ENCODE measurements at regions not wholly inside any gene's neighbourhood (a gene's known extent, or its start where the extent isn't known, plus 50 kb on each side); places are given as distances from the start of the nearest gene placed in this dataset.

DNA sequence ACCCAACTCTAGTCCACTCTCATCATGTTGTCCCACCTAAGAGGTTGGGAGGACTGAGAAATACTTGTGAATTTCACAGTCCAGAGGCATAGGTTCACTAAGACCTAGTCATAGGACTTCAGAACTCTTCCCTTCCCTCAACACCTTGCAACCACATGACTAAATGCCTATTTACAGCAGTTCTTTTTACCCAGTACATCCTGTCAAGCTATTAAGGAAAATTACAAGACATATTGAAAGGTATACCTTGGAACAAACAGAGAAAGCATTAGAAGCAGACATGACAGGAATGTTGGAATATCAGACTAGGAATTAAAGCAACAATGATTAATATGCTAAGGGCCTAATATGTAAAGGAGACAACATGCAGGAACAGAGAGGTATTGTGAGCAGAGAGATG, 563.8 kb upstream of the LRRC4C start (continued):
- TF ChIP-seq, protein P1, sequence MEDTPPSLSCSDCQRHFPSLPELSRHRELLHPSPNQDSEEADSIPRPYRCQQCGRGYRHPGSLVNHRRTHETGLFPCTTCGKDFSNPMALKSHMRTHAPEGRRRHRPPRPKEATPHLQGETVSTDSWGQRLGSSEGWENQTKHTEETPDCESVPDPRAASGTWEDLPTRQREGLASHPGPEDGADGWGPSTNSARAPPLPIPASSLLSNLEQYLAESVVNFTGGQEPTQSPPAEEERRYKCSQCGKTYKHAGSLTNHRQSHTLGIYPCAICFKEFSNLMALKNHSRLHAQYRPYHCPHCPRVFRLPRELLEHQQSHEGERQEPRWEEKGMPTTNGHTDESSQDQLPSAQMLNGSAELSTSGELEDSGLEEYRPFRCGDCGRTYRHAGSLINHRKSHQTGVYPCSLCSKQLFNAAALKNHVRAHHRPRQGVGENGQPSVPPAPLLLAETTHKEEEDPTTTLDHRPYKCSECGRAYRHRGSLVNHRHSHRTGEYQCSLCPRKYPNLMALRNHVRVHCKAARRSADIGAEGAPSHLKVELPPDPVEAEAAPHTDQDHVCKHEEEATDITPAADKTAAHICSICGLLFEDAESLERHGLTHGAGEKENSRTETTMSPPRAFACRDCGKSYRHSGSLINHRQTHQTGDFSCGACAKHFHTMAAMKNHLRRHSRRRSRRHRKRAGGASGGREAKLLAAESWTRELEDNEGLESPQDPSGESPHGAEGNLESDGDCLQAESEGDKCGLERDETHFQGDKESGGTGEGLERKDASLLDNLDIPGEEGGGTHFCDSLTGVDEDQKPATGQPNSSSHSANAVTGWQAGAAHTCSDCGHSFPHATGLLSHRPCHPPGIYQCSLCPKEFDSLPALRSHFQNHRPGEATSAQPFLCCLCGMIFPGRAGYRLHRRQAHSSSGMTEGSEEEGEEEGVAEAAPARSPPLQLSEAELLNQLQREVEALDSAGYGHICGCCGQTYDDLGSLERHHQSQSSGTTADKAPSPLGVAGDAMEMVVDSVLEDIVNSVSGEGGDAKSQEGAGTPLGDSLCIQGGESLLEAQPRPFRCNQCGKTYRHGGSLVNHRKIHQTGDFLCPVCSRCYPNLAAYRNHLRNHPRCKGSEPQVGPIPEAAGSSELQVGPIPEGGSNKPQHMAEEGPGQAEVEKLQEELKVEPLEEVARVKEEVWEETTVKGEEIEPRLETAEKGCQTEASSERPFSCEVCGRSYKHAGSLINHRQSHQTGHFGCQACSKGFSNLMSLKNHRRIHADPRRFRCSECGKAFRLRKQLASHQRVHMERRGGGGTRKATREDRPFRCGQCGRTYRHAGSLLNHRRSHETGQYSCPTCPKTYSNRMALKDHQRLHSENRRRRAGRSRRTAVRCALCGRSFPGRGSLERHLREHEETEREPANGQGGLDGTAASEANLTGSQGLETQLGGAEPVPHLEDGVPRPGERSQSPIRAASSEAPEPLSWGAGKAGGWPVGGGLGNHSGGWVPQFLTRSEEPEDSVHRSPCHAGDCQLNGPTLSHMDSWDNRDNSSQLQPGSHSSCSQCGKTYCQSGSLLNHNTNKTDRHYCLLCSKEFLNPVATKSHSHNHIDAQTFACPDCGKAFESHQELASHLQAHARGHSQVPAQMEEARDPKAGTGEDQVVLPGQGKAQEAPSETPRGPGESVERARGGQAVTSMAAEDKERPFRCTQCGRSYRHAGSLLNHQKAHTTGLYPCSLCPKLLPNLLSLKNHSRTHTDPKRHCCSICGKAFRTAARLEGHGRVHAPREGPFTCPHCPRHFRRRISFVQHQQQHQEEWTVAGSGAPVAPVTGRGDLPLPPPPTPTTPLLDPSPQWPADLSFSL (CRISPR knock-in tag; IDR thresholded peaks at IDR 0.05) = no peak

DNA sequence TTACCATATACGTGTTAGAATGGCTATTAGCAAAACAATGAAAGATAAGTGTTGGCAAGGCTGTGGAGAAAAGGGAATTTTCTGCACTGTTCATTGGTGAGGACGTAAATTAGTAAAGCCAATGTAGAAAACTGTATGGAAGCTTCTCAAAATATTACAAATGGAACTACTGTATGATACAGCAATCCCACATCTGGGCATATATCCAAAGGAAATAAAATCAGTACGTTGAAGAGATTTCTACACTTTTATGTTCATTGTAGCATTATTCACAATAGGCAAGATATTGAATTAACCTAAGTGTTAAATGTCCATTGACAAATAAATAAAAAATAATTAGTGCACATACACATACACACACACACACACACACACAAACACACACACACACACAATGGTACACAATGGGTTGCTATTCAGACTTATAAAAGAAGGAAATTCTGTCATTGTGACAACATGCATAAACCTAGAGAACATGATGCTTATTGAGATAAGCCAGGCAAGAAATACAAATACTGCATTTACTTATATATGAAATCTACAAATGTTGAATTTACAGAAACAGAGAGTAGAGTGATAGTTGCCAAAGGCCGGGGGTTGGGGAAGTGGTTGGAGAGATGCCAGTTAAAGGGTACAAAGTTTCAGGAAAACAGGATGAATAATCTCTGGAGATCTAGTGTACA, 565.8 kb upstream of the LRRC4C start:
- Histone ChIP-seq H3K27me3 (ENCODE audit: control insufficient read depth in 1 of 2, insufficient read depth in 2 of 2, low read length in 2 of 2) (no peaks in the 10 kb centered on the region; a peak in 1 of 5 replicates), H3K9ac (ENCODE audit: insufficient read depth, low read depth, low read length) (no peak overlapping the region), H3K79me2 (ENCODE audit: insufficient read depth, low read length) (no peaks in the 10 kb centered on the region), H2AFZ (ENCODE audit: low read length) (no peak overlapping the region), H3K36me3 (replicated peaks in 1 of 2; ENCODE audit: control insufficient read depth in 1 of 2, insufficient read depth in 2 of 2, low read length in 2 of 2) (no peaks in the 10 kb centered on the region), H4K20me1 (ENCODE audit: insufficient read depth, low read length) (no peaks in the 10 kb centered on the region), H3K9me3 (ENCODE audit: low read length) (peaks cover 76% of the 10 kb centered on the region), H3K4me1 (ENCODE audit: insufficient read depth, low read length) (no peaks in the 10 kb centered on the region), H3K4me3 (replicated peaks in 1 of 3; ENCODE audit: insufficient read depth in 1 of 3, low read depth in 2 of 3, low read length in 3 of 3) (no peak overlapping the region), H3K4me2 (ENCODE audit: low read depth, low read length) (no peak overlapping the region), H3K27ac (ENCODE audit: extremely low read length, insufficient read depth, low read length) (no peak overlapping the region)
- POLR2A ChIA-PET = no interaction called here
- no peak for FAIRE-seq
- no TSS peak for BruUV-seq (replicated peaks)
- in situ Hi-C loops (cut with HindIII; ENCODE audit: extremely low pct_ligation_motif_present, low pct_unique_long_range_greater_than_20kb) (no loop called here), intact Hi-C loops (cut with micrococcal nuclease; ENCODE audit: unreplicated experiment) (no loop called here)
- no peak for DNase-seq (ENCODE audit: low spot score)
- TF ChIP-seq ZNF572 (CRISPR knock-in tag; IDR thresholded peaks at IDR 0.05) = no peak
- TF ChIP-seq GATA4 (IDR thresholded peaks at IDR 0.05; ENCODE audit: borderline replicate concordance, low read depth) = no peak
- no peak for TF ChIP-seq ZNF30 (CRISPR knock-in tag; IDR thresholded peaks at IDR 0.05)
- TF ChIP-seq CEBPB (IDR thresholded peaks at IDR 0.05; ENCODE audit: borderline replicate concordance, low read depth, low read length) = no peak
- TF ChIP-seq, protein P2, sequence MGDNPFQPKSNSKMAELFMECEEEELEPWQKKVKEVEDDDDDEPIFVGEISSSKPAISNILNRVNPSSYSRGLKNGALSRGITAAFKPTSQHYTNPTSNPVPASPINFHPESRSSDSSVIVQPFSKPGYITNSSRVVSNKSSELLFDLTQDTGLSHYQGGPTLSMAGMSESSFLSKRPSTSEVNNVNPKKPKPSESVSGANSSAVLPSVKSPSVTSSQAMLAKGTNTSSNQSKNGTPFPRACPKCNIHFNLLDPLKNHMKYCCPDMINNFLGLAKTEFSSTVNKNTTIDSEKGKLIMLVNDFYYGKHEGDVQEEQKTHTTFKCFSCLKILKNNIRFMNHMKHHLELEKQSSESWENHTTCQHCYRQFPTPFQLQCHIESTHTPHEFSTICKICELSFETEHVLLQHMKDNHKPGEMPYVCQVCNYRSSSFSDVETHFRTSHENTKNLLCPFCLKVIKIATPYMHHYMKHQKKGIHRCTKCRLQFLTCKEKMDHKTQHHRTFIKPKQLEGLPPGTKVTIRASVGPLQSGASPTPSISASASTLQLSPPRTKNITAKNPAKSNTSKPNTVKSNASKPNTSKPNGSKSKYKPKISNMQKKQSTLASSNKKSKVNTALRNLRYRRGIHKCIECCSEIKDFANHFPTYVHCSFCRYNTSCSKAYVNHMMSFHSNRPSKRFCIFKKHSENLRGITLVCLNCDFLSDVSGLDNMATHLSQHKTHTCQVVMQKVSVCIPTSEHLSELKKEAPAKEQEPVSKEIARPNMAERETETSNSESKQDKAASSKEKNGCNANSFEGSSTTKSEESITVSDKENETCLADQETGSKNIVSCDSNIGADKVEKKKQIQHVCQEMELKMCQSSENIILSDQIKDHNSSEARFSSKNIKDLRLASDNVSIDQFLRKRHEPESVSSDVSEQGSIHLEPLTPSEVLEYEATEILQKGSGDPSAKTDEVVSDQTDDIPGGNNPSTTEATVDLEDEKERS (CRISPR knock-in tag; IDR thresholded peaks at IDR 0.05) = no peak
- TF ChIP-seq RARG (CRISPR knock-in tag; IDR thresholded peaks at IDR 0.05; ENCODE audit: low read depth) = no peak
- no peak for TF ChIP-seq ZNF691 (CRISPR knock-in tag; IDR thresholded peaks at IDR 0.05; ENCODE audit: borderline replicate concordance, low read depth)
- no peak for ATAC-seq
- 7% methylated on average over 4 of the region's 4 CpGs for WGBS (ENCODE audit: low lambda C conversion rate)
- CTCF ChIA-PET (ENCODE audit: low intra/inter-chr PET ratio, low total read pairs) = no interaction called here
